Ovary (tissue), 3 donors: ENCODE measurements at regions not wholly inside any gene's neighbourhood (a gene's known extent, or its start where the extent isn't known, plus 50 kb on each side); places are given as distances from the start of the nearest gene placed in this dataset.
"Not testable (repeated sequence)": the region's sequence is repeated elsewhere in the genome, so short reads cannot be mapped to it uniquely, and the experiment has no call there.

ENCODE experiments used
- EP300 ChIP-seq: sonication (generic); formaldehyde crosslinking; IDR thresholded peaks from one replicate; pipeline ENCODE4 v1.6.1; 2017; ENCODE audit warnings: antibody characterized with exemption
- POLR2A ChIP-seq: fragments of 450-650 bp; IDR thresholded peaks from one replicate; pipeline ENCODE4 v1.6.1; 2017; ENCODE audit warnings: antibody characterized with exemption, mild to moderate bottlenecking, moderate library complexity
- TF ChIP-seq, protein P1 (sequence below), 3 donors: fragments of 450-650 bp in 2 of 3; fragments of 200-600 bp in 1 of 3; IDR thresholded peaks; one replicate each; pipeline versions ENCODE4 v1.5.1 to v1.8.0; 2016 to 2022; ENCODE audit warnings: antibody characterized with exemption in 3 of 3, mild to moderate bottlenecking in 1 of 3
- donor health status: DM: no; HTN: no; CAD: no.

DNA sequence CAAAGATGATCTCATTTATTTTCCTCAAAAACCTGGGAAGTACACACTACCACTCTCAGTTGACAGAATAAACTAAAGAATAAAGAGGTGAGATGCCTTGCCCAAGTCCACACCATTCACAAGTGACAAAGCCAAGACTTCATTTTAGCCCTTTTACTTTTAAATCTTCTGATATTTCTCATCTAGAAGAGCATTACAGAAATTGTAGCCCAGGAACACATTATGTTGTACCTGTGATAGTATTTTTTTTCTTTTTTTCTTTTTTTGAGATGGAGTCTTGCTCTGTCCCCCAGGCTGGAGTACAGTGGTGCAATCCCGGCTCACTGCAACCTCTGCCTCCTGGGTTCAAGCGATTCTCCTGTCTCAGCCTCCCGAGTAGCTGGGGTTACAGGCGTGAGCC, 268.6 kb downstream of the FGFR2 start:
- TF ChIP-seq EP300, POLR2A: not testable (repeated sequence)
- TF ChIP-seq, protein P1, sequence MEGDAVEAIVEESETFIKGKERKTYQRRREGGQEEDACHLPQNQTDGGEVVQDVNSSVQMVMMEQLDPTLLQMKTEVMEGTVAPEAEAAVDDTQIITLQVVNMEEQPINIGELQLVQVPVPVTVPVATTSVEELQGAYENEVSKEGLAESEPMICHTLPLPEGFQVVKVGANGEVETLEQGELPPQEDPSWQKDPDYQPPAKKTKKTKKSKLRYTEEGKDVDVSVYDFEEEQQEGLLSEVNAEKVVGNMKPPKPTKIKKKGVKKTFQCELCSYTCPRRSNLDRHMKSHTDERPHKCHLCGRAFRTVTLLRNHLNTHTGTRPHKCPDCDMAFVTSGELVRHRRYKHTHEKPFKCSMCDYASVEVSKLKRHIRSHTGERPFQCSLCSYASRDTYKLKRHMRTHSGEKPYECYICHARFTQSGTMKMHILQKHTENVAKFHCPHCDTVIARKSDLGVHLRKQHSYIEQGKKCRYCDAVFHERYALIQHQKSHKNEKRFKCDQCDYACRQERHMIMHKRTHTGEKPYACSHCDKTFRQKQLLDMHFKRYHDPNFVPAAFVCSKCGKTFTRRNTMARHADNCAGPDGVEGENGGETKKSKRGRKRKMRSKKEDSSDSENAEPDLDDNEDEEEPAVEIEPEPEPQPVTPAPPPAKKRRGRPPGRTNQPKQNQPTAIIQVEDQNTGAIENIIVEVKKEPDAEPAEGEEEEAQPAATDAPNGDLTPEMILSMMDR (IDR thresholded peaks at IDR 0.05) = not testable (repeated sequence)
